Daoy (cell line): ENCODE measurements at regions not wholly inside any gene's neighbourhood (a gene's known extent, or its start where the extent isn't known, plus 50 kb on each side); places are given as distances from the start of the nearest gene placed in this dataset.

ENCODE experiments used
- DNase-seq: peaks from one replicate; pipeline ENCODE4 v3.0.0-alpha.2; 2015; ENCODE audit warnings: low read depth

- no peak for DNase-seq
Observed at GRCh38 chr6:98695091-98695801, 139.1 kb upstream of the POU3F2 start.

GRCh38 chr6:98711380-98711779 is 123.0 kb upstream of the POU3F2 start:
- no peak for DNase-seq

GRCh38 chr6:98716341-98716740 is 118.0 kb upstream of the POU3F2 start:
- peak; percentile 62 for DNase-seq

GRCh38 chr6:98717322-98717877 is 117.0 kb upstream of the POU3F2 start:
- no peak for DNase-seq

GRCh38 chr6:98717988-98718387 is 116.4 kb upstream of the POU3F2 start:
- no peak for DNase-seq

- peak; percentile 17 for DNase-seq
Observed at GRCh38 chr6:98724537-98724936, 109.8 kb upstream of the POU3F2 start.

- DNase-seq: no peak
Observed at GRCh38 chr6:98747273-98747672, 87.1 kb upstream of the POU3F2 start.

GRCh38 chr6:98747960-98748359 is 86.4 kb upstream of the POU3F2 start:
- DNase-seq: peak; percentile 58

- no peak for DNase-seq
Observed at GRCh38 chr6:98759459-98759858, 74.9 kb upstream of the POU3F2 start.

- DNase-seq: peak; percentile 17
Observed at GRCh38 chr6:98764373-98764911, 69.9 kb upstream of the POU3F2 start.

- peak; percentile 27 for DNase-seq
Observed at GRCh38 chr6:98769546-98769945, 64.8 kb upstream of the POU3F2 start.

- DNase-seq: no peak
Observed at GRCh38 chr6:98775205-98775604, 59.2 kb upstream of the POU3F2 start.

GRCh38 chr6:98777762-98778161 is 56.6 kb upstream of the POU3F2 start:
- no peak for DNase-seq

GRCh38 chr6:98779618-98780017 is 54.8 kb upstream of the POU3F2 start:
- no peak for DNase-seq

GRCh38 chr6:98782772-98783171 is 51.6 kb upstream of the POU3F2 start:
- DNase-seq: no peak

GRCh38 chr6:98783578-98783977 is 50.8 kb upstream of the POU3F2 start:
- DNase-seq: no peak
